Mesothelial cell of epicardium (in vitro differentiated cells): ENCODE measurements at regions not wholly inside any gene's neighbourhood (a gene's known extent, or its start where the extent isn't known, plus 50 kb on each side); places are given as distances from the start of the nearest gene placed in this dataset.

ENCODE experiments used
- DNase-seq, 2 experiments: peaks; one replicate each; pipeline ENCODE4 v3.0.0; 2021; ENCODE audit warnings: low spot score in 2 of 2; ENCODE audit not compliant: unreplicated experiment in 2 of 2
- H3K27ac Mint-ChIP-seq: 2 replicates; pipeline ENCODE4 v1.8.0; 2021; ENCODE audit warnings: mixed read lengths
- H3K27me3 Mint-ChIP-seq: 2 replicates; pipeline ENCODE4 v1.8.0; 2021; ENCODE audit warnings: low read depth, mixed read lengths
- H3K36me3 Mint-ChIP-seq: 2 replicates; pipeline ENCODE4 v1.8.0; 2021; ENCODE audit warnings: mixed read lengths
- H3K4me1 Mint-ChIP-seq: 2 replicates; pipeline ENCODE4 v1.8.0; 2021; ENCODE audit warnings: mixed read lengths
- H3K4me3 Mint-ChIP-seq: 2 replicates; pipeline ENCODE4 v1.8.0; 2021; ENCODE audit warnings: mild to moderate bottlenecking, moderate library complexity, mixed read lengths
- H3K9me3 Mint-ChIP-seq: 2 replicates; pipeline ENCODE4 v1.8.0; 2021; ENCODE audit warnings: mixed read lengths
- TF ChIP-seq, protein P1 (sequence below): fragments of 200-600 bp; sonication (generic); IDR thresholded peaks from one replicate; pipeline ENCODE4 v1.5.0; 2021; ENCODE audit warnings: antibody characterized with exemption; ENCODE audit not compliant: unreplicated experiment

DNA sequence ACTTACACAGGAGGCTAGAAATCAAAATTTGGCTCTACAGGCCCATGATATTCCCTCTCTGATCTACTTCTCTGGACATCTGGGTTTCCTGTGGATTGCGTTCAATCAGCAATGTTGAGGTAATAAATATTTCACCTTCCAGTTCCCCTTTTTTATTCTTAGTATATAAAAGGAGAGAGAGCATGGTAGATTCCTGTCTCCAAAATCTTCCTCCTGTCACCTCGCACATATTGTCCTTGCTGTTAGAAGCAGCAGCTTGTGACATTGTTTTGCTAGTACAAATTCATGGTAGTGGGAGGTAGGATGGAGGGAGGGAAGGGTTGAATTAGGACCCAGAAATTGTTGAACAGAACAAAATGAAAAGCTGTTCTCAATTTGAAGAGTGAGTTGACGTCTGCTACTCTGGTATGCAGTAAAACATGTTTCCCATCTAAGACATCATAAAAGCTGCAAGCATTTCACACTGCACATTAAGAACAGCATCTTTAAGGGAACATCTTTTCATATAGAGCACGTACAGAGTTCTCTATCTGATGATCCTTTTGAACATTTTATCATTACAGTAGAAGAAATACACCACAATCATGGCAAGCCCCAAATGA is 156.4 kb downstream of the RDH14 start:
- Mint-ChIP-seq H3K9me3 (no peaks in the 10 kb centered on the region), H3K4me3 (no peak overlapping the region), H3K27ac (no peak overlapping the region), H3K36me3 (no peaks in the 10 kb centered on the region), H3K4me1 (peaks cover 21% of the 10 kb centered on the region), H3K27me3 (no peaks in the 10 kb centered on the region)
- DNase-seq, result no peak
- TF ChIP-seq, protein P1, sequence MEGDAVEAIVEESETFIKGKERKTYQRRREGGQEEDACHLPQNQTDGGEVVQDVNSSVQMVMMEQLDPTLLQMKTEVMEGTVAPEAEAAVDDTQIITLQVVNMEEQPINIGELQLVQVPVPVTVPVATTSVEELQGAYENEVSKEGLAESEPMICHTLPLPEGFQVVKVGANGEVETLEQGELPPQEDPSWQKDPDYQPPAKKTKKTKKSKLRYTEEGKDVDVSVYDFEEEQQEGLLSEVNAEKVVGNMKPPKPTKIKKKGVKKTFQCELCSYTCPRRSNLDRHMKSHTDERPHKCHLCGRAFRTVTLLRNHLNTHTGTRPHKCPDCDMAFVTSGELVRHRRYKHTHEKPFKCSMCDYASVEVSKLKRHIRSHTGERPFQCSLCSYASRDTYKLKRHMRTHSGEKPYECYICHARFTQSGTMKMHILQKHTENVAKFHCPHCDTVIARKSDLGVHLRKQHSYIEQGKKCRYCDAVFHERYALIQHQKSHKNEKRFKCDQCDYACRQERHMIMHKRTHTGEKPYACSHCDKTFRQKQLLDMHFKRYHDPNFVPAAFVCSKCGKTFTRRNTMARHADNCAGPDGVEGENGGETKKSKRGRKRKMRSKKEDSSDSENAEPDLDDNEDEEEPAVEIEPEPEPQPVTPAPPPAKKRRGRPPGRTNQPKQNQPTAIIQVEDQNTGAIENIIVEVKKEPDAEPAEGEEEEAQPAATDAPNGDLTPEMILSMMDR, result no peak

- H3K36me3 Mint-ChIP-seq, result no peaks in the 10 kb centered on the region
- H3K27ac Mint-ChIP-seq, result no peak overlapping the region
- H3K27me3 Mint-ChIP-seq, result no peaks in the 10 kb centered on the region
- no peak for DNase-seq
- H3K4me1 Mint-ChIP-seq, result peaks cover 26% of the 10 kb centered on the region
- TF ChIP-seq, protein P1, result no peak
- no peak overlapping the region for H3K4me3 Mint-ChIP-seq
- H3K9me3 Mint-ChIP-seq, result no peaks in the 10 kb centered on the region
These were observed 157.6 kb downstream of the RDH14 start for GRCh38 chr2:18402831-18403230.

GRCh38 chr2:18401471-18401870 is 159.0 kb downstream of the RDH14 start:
- no peaks in the 10 kb centered on the region for H3K27me3 Mint-ChIP-seq
- DNase-seq, result no peak
- no peaks in the 10 kb centered on the region for H3K9me3 Mint-ChIP-seq
- H3K4me1 Mint-ChIP-seq, result peaks cover 26% of the 10 kb centered on the region
- no peaks in the 10 kb centered on the region for H3K36me3 Mint-ChIP-seq
- no peak overlapping the region for H3K27ac Mint-ChIP-seq
- TF ChIP-seq, protein P1, result no peak
- no peak overlapping the region for H3K4me3 Mint-ChIP-seq

DNA sequence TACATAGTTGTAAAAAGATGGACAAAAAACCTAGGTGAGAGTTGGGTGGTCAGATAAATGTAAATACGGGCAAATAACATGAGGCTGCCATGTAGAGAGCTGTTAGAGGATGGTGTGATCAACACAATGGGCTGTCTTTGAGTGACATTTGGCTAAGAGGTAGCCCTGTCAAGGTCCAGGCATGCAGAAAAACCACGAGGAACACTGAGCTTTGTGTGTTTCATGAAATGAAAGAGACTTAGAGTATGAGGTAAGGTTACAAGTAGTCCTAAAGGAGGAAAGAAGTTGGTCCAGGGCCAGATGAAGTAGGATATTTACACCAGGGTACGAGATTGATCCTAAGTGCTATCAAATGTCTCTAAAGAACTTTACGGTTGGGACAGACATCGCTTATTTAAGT is 160.9 kb downstream of the RDH14 start:
- Mint-ChIP-seq H3K27ac (no peak overlapping the region), H3K27me3 (no peaks in the 10 kb centered on the region), H3K4me1 (peaks cover 19% of the 10 kb centered on the region), H3K4me3 (no peak overlapping the region), H3K9me3 (no peaks in the 10 kb centered on the region), H3K36me3 (no peaks in the 10 kb centered on the region)
- no peak for DNase-seq
- TF ChIP-seq, protein P1, result no peak

- Mint-ChIP-seq H3K9me3 (peaks cover under 1% of the 10 kb centered on the region), H3K27me3 (no peaks in the 10 kb centered on the region), H3K4me1 (peaks cover 12% of the 10 kb centered on the region), H3K27ac (no peak overlapping the region), H3K4me3 (no peak overlapping the region), H3K36me3 (no peaks in the 10 kb centered on the region)
- TF ChIP-seq, protein P1, result no peak
- no peak for DNase-seq
These were observed 161.6 kb downstream of the RDH14 start for GRCh38 chr2:18398833-18399232.
